ENCODE measurements at regions not wholly inside any gene's neighbourhood (a gene's known extent, or its start where the extent isn't known, plus 50 kb on each side); places are given as distances from the start of the nearest gene placed in this dataset.

DNA sequence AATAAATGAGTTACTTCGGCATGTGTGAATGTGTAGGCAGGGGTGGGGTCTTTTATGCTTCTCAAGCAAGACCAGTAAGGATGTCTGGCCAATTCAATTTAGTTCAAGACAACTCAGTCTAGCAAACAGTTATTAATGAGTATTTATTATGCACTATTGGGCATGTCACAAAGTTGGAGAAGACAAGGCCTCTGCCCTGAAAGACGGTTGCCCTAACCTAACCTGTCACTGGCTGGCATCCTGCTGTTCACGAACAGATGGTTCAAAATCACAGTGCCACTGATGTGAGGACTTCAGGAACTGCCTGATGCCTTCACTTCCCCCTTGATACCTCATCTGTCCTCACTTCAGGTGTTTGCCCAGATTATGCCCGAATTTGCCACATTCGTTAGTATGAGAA is 217.8 kb downstream of the SOX2 start:
- TF ChIP-seq, protein P1, sequence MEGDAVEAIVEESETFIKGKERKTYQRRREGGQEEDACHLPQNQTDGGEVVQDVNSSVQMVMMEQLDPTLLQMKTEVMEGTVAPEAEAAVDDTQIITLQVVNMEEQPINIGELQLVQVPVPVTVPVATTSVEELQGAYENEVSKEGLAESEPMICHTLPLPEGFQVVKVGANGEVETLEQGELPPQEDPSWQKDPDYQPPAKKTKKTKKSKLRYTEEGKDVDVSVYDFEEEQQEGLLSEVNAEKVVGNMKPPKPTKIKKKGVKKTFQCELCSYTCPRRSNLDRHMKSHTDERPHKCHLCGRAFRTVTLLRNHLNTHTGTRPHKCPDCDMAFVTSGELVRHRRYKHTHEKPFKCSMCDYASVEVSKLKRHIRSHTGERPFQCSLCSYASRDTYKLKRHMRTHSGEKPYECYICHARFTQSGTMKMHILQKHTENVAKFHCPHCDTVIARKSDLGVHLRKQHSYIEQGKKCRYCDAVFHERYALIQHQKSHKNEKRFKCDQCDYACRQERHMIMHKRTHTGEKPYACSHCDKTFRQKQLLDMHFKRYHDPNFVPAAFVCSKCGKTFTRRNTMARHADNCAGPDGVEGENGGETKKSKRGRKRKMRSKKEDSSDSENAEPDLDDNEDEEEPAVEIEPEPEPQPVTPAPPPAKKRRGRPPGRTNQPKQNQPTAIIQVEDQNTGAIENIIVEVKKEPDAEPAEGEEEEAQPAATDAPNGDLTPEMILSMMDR (IDR thresholded peaks at IDR 0.05), result no peak
- no peak for TF ChIP-seq TCF7L2 (IDR thresholded peaks at IDR 0.05; ENCODE audit: low read depth, low read length)
- TF ChIP-seq, protein P2, sequence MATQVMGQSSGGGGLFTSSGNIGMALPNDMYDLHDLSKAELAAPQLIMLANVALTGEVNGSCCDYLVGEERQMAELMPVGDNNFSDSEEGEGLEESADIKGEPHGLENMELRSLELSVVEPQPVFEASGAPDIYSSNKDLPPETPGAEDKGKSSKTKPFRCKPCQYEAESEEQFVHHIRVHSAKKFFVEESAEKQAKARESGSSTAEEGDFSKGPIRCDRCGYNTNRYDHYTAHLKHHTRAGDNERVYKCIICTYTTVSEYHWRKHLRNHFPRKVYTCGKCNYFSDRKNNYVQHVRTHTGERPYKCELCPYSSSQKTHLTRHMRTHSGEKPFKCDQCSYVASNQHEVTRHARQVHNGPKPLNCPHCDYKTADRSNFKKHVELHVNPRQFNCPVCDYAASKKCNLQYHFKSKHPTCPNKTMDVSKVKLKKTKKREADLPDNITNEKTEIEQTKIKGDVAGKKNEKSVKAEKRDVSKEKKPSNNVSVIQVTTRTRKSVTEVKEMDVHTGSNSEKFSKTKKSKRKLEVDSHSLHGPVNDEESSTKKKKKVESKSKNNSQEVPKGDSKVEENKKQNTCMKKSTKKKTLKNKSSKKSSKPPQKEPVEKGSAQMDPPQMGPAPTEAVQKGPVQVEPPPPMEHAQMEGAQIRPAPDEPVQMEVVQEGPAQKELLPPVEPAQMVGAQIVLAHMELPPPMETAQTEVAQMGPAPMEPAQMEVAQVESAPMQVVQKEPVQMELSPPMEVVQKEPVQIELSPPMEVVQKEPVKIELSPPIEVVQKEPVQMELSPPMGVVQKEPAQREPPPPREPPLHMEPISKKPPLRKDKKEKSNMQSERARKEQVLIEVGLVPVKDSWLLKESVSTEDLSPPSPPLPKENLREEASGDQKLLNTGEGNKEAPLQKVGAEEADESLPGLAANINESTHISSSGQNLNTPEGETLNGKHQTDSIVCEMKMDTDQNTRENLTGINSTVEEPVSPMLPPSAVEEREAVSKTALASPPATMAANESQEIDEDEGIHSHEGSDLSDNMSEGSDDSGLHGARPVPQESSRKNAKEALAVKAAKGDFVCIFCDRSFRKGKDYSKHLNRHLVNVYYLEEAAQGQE (IDR thresholded peaks at IDR 0.05; ENCODE audit: insufficient read depth in 1 of 2, low read depth in 2 of 2, low read length in 1 of 2), result no peak
- no peak for TF ChIP-seq POLR2AphosphoS5 (IDR thresholded peaks at IDR 0.05; ENCODE audit: low read depth, low read length)

All from Panc1 (cell line).